GM18867 (cell line): ENCODE measurements at regions not wholly inside any gene's neighbourhood (a gene's known extent, or its start where the extent isn't known, plus 50 kb on each side); places are given as distances from the start of the nearest gene placed in this dataset.

Experiments
- ATAC-seq: cut with Tn5 transposase; IDR thresholded peaks from one replicate; pipeline ENCODE4 v1.9.1; 2021; ENCODE audit warnings: mild to moderate bottlenecking, moderate library complexity; ENCODE audit not compliant: unreplicated experiment

DNA sequence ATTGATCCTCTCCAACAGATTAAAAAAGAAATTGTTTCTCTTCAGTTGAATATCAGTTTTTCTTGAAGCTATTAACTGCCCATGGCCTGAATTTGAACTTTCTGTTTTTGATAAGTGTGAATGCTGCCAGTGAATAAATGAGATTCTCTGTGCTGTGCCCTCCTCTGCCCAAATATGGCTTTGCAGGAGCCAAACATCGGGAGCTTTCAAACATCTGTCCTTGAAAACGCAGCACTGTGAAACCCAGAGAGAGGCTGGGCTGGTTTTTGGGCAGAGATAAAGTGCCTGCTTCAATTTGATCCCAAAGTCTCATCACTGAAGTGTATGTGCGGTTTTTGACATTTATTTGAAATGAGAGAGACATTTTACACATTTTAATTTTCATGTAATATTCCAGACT lies 268.3 kb upstream of the SHH start:
- no peak for ATAC-seq

DNA sequence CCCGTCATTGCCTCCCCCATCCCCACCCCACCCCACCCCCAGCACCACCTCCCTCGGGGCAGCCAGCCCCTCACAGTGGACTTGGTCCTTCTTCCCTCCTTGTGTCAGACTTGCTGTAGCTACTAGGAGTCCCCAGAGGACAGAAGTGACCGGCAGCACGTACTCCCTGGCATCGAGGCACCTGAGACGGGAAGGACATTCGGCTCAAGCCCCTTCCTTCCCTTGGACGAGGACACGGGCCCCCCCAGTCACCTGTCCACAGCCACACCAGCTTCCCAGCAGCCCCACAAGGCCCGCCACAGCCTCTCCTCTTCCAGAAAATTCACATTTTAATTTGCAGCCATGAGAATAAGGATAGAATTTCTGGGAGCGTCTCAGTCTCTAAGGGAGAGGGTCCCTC lies 267.8 kb upstream of the SHH start:
- no peak for ATAC-seq

DNA sequence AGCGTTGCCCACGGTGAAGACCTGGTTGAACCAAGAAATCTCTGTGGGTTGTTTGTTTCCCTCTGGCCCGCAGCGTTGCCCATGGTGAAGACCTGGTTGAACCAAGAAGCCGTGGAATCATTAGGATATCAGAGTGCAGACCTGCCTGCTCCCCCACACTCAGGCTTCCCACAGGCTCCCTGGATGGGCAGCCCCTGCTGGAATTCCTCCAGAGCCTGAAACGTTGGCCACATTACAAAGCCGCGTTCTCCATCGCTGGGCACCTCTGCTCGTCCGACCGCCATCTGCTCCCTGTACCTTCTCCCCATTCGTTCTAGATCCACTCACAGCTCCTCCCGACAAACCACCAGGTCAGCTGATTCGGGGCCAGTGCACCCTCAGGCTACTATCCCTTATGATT lies 266.9 kb upstream of the SHH start:
- no peak for ATAC-seq

DNA sequence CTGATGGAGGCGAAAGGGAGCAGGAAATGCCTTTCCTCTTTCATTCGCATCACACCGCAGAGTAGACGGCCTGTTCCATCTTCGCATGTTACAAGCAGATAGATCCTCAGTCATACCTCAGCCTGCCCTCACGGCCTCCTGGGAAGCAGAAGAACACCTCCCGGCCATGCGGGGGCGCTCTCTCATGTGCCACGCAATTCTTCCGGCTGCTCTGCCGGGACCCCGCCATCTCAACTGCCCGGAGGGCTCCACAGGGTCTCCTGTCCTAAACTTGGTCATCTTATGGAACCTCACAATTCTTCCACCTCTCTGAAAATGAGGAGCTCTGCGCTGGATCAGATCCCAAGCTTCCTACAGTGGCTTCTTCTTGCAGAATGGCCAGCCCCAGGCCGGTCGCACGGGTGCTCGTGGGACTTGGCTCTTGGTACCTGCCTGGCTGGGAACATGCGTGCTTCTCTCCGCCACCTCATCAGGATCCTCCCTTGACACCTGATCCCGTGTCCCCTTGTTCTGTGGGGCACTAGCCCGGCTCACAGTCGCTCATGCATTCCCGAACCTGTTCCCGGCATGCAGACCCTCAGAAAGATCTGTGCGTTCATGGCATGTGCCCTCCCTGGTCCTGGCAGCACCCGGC lies 262.8 kb upstream of the SHH start:
- ATAC-seq = no peak

DNA sequence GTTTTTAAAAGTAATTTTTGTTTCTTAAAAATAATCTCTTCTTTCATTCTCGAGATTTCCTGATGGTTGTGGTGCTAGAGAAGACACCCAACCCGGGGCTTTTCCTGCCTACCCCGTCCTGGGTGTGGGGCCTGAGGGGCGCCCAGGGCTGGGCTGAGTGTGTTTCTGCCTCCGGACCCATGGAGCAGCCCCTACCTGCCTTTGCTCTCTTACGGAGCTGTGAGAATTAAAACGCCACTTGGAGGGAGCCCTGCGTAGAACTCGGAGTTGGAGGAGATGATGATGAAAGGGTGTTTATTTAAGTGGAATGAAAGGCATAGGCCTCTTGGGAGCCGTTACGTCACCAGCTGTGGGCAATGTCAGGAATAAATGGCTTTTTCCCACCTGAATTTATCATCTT lies 261.8 kb upstream of the SHH start:
- no peak for ATAC-seq

DNA sequence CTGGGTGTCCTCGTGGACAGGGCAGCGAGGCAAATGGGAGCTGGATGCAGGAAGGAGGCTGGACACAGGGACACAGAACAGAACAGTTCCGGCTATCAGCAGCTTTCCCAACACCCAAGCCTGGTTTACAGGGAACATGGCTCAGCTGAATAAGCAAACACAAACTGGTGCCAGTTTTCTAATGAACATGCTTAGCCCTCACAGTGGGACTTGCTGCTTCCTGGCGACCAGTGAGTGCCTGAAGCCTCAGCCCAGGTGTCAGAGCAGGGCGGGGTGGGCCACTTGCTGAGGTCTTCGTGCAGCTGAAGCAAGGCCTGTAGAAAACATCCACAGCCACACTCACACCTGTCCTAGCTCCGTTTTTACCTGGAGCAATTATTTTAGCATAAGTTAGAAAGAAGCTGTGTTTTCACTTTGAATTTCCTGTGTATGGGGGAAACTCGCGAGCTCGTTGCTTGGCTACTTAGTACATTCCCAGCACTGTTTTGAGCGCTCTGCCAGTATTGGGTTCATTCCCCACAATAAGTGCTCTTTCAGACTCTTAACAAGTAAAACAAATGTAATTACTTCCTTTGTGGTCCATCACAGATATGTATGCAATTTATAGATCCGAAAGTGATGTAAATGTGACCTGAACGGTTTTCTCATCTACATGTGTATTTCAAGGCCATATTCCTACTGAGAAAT lies 261.2 kb upstream of the SHH start:
- no peak for ATAC-seq

DNA sequence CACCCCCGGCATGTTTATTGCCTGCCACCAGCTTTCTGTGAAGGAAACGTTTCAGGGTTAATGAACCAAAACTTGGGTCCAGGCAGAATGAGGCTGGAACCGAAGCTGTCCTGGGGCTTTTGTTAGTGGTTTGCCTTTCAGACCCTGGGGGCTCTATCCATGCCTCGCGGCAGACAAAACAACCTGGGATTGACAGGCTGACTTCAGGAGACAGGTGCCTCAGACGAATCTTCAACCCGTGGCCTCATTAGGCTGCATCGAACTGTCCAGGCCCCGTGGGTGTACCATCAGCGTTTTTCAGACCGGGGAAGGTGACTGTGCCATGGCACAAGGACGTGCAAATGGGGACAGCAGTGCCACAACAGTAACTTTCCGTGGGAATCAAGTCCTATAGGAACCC lies 259.3 kb upstream of the SHH start:
- ATAC-seq = no peak

DNA sequence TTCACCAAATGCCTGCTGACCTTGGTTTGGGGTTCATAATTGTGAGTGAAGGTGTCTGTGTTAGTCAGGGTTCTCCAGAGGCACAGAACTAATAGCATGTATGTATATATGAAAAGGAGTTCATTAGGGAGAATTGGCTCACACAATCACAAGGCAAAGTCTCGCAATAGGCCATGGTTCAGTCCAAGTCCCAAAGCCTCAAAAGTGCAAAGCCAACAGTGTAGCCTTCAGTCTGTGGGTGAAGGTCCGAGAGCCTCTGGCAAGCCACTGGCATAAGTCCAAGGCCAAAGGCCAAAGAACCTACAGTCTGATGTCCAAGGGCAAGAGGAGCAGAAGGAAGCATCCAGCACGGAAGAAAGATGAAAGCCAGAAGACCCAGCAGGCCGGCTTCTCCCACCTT lies 257.6 kb upstream of the SHH start:
- no peak for ATAC-seq

DNA sequence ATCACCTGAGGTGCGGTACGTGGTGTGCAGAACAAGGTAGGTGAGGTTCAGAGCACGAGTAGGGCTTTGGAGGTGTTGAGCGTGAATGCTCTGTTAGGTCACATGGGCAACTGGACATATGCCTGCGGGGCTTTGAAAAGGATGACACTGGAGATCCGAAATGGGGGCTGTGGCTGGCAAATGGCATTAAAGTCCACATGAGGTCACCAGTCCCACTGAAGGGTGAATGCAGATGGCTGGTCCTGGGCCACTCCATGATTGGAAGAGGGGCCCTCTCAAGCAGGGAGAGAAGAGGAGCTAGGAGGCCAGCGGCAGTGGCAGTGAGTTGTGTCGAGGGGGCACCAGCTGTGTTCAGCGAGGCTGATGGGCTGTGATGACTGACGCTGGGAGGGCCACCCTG lies 254.9 kb upstream of the SHH start:
- no peak for ATAC-seq

DNA sequence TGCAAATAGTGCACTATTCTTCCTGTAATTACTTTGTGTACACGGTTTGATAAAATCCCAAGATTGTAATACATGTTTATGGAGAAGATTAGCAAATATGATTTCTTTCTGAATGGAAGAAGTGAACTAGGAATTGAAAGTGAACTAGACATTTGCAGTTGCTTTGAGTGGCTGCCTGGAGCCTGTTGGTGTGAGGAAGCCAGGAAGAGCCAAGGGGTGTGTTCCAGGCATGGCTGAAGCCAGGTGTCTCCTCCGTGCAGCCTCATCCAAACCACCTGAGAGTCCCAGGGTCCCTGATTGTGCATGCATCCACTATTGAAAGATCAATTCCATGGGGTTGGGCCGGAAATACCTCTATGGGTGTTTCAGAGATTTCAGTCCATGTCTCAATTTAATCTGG lies 253.1 kb upstream of the SHH start:
- no peak for ATAC-seq

DNA sequence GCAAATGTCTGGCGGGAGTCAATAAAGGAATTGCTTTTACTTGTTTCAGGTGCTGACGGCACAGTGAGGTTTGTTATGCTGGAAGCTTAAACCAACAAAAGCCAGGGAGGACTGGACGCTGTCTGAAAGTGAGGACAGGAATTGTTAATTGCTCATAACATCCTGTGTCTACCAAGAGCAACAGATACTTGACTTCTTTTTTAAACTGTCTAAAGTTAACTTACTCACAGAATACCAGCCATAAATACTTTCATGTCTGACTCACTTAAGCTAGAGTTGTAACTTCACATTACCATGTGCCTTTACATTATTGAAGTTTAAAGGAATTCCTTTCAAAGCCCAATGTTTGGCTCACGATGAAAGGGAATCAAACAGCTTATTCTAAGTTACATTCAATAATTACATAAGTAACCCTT lies 252.7 kb upstream of the SHH start:
- no peak for ATAC-seq

DNA sequence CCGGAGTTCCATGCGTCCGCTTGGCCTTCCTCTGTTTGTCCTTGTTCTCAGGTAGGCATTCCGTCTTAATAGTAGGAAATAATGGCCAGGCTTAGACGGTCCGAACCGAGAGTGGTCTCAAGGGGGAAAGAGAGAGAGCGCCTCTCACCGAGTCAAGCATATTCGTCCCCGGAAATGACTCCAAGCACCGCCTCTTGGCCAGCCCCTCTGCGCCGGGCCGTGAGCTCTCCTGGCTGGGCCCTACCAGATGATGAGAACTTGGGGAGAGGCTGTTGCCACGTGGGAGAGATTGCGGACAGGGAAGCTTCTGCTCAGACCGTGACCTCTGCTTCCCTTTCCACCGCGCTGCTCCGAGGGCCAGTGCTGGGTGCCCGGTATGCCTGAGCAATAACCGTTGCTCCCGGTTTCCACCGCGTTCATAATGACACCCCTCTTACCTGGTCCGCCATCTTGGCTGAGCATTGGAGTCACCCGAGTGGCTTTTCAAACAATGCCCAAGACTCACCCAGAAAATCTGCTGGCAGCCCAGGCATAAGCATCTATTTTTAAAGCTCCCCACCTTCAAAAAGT lies 251.1 kb upstream of the SHH start:
- no peak for ATAC-seq

DNA sequence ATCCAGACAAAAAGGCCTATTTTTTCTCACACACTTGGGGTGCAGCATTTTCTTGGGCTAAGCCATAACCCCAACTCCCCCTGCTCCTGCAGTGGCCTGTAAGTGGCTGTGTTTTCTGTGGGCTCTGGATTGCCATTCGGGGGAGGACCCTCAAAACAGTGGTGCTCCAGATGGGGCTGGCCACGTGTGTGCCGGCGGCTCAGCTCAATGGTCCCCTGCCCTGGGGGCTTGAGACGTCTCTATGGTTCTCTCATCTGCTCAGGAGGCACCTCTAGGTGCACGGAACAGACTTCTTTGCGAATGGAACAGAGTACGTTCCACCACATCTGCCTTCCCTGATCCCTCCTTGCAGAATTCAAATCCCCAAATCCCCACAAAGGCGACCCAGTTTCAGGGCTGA lies 250.0 kb upstream of the SHH start:
- no peak for ATAC-seq

DNA sequence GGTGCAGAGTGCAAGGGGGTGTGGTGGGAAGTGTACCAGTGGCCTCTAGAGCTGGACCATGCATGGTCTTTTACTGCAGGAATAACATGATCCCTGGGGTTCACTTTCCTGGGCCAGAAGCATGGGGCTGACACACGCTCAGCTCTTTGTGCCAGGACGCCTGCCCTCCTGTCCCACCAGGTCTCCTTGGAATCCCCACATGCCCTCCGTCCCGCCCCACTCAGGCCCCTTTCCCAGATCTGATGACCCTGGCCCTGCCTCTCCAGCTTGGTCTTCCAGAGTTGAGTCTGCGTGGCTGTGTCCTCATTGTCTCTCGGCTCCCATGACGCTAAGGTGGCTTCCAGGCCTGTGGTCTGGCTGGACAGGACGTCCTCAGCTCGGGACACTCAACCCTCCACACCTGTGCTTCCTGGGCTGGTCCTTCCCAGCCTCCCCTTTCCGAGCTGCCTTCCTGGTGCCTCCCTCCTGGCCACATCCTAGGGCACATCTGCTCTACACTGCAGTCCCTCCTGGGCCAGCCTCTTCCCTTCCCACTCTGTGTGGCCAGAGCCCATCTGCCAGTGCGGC lies 249.5 kb upstream of the SHH start:
- ATAC-seq = no peak

DNA sequence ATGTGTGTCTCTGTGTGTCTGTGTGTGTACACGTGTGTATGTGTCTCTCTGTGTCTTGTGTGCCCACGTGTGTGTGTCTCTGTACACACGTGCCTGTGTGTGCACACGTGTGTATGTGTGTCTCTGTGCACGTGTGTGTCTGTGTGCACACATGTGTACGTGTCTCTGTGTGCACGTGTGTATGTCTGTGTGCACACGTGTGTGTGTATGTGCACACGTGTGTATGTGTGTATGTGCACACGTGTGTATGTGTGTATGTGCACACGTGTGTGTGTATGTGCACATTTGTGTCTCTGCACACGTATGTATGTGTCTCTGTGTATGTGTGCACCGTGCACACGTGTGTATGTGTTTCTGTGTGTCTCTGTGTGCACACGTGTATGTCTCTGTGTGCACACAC lies 248.7 kb upstream of the SHH start:
- no peak for ATAC-seq

DNA sequence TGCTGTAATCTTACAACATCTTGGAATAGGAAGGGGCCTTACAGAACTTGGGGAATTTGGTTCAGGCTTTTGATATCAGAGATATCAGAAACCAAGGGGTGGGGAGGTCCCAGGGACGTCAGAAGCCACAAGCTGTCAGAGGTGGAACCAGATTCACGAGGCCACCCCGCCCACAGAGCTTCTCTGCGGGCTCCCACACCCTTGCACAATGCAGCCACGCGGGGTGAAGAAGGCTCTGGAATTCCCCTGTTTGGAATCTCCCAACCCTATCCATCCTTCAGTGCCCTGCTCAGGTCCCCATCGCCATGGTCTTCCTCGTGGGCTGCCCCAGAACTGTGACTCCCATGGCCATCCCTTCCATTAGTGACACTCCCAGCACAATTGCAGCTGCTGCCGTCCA lies 247.1 kb upstream of the SHH start:
- ATAC-seq = no peak

DNA sequence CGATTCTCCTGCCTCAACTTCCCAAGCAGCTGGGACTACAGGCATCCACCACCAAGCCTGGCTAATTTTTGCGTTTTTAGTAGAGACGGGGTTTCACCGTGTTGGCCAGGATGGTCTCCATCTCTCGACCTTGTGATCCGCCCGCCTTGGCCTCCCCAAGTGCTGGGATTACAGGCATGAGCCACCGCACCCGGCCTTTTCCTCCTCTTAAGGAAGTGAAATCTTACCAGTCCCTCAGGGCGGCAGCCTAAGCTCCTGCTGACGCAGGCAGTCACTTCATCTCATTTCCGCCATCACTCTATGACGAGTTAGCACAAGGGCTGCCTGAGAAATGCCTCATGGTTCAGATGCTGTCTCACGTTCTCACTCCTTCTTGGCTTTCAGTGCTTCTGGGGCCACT lies 246.0 kb upstream of the SHH start:
- no peak for ATAC-seq

DNA sequence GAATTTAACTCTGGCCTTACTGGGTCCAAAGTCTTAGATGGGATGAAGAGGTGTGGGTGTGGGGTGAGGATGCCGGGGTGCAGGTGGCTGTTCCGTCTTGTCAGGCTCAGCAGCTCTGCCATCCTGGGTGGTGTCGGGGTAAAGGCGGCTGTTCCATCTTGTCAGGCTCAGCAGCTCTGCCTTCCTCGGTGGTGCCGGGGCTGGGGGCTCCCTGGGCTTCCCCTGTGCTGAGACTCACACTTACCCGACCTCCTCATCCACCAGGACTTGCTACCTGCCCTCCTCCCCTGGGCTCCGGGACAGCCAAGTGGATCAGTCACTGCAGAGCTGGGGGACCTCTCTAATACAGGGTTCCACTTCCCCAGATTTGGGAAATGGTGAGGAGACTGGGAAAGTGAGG lies 244.3 kb upstream of the SHH start:
- no peak for ATAC-seq

DNA sequence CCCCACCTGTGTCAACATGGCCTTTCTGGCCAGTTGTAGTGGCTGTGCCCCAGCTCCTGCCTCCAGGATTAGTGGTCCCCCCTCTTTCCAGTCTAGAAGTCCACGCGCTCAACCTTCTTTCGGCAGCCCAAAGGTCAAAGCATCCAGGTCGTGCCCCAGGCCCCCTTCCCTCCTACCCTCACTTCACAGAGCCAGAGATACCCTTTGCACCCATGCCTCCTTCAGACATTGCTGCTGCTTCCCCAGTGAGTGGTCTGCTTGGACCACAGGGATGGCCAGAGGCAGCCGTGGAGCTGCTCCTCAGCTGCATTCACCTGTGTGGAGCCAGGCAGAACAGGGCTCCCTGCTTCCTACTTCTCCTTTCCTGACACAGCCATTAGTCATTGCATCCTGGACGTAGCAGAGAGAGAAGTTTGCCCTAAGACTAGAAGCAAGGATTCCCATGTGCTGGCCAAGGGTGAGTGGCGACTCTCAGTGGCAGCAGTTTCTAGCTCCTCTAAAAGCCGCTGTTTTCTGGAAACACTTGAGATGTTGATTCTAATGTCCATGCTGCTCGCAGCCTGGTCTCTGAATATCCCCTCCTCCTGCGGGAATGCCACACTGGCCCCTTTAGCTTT lies 243.1 kb upstream of the SHH start:
- no peak for ATAC-seq

DNA sequence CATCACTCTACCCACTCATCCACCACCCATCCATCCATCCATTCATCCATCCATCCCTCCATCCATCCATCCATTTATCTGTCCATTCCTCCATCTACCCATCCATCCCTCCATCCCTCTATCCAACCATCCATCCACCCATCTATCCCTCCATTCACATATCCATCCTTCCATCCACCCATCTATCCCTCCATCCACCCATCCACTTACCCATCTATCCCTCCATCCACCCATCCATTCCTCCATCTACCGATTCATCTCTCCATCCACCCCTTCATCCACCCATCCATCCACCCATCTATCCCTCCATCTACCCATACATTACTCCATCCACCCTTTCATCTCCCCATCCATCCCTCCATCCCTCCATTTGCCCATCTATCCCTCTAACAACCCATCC lies 239.6 kb upstream of the SHH start:
- no peak for ATAC-seq

DNA sequence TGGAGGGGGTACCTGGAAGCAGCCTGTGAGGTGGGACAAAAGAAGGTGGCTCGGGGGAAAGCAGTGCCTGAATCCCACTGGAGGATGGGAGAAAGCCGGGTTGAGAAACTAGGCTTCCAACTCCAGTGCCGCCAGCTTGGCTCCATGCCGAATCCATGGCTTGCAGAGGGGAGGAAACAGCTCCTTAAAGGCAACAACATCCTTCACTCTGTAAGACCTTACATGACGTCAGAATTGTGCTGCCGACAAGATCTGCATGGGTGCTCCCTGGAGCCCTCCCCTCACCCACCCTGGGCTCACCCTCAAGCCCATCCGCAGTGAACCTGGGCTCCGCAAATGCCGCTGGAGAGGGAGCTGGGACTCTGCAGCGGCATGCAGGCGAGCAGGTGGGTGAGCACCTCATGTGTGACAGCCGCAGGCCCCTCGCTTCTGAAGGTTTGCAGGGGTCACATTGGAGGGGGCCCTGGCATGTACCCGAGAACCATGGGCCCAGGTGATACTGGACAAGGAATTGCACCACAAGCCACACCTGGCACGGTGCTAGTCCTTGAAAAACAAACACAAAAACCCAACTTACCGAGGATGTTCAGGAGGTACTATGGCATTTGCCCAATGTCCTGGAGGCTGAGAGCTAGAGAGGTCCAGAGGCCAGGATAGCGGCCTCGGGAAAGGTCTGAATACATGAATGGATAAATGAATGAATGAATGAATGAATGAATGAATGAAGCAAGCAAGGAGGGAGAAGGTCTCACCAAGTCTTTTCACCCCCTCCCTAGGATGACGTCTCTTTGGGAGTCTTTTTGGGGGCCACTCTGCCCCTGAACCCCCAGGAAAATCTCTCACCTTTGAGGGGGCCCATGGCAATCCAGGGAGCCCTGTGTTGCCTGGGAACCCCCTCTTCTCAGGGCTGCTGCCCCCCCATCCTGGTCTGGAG lies 238.6 kb upstream of the SHH start:
- no peak for ATAC-seq
